Left forelimb (tissue), 1 donor: ENCODE measurements at regions not wholly inside any gene's neighbourhood (a gene's known extent, or its start where the extent isn't known, plus 50 kb on each side); places are given as distances from the start of the nearest gene placed in this dataset.
"Not testable (repeated sequence)": the region's sequence is repeated elsewhere in the genome, so short reads cannot be mapped to it uniquely, and the experiment has no call there.

Source experiments
- DNase-seq: peaks from one replicate; pipeline ENCODE4 v3.0.0-alpha.2; 2018; ENCODE audit warnings: low spot score

GRCh38 chr12:65734226-65734625, 90.1 kb upstream of the HMGA2 start:
- no peak for DNase-seq

- DNase-seq, result no peak
These were observed 84.7 kb upstream of the HMGA2 start for GRCh38 chr12:65739606-65740005.

GRCh38 chr12:65740506-65740872, 83.8 kb upstream of the HMGA2 start:
- no peak for DNase-seq

GRCh38 chr12:65740873-65741600, 83.2 kb upstream of the HMGA2 start:
- DNase-seq, result peak; percentile 92

GRCh38 chr12:65741656-65742017, 82.6 kb upstream of the HMGA2 start:
- no peak for DNase-seq

GRCh38 chr12:65742018-65743010, 82.0 kb upstream of the HMGA2 start:
- DNase-seq, result peak; percentile 85

GRCh38 chr12:65744236-65744840, 79.9 kb upstream of the HMGA2 start:
- not testable (repeated sequence) for DNase-seq

GRCh38 chr12:65747338-65747737, 76.9 kb upstream of the HMGA2 start:
- no peak for DNase-seq

GRCh38 chr12:65748332-65748731, 76.0 kb upstream of the HMGA2 start:
- DNase-seq, result no peak

- DNase-seq, result no peak
These were observed 70.0 kb upstream of the HMGA2 start for GRCh38 chr12:65754290-65754689.

- no peak for DNase-seq
These were observed 69.3 kb upstream of the HMGA2 start for GRCh38 chr12:65754744-65755595.

GRCh38 chr12:65755596-65755978, 68.7 kb upstream of the HMGA2 start:
- no peak for DNase-seq

GRCh38 chr12:65756267-65756666, 68.0 kb upstream of the HMGA2 start:
- DNase-seq, result no peak

GRCh38 chr12:65756956-65757511, 67.2 kb upstream of the HMGA2 start:
- DNase-seq, result no peak

GRCh38 chr12:65758401-65758800, 65.9 kb upstream of the HMGA2 start:
- DNase-seq, result no peak

- DNase-seq, result no peak
These were observed 64.5 kb upstream of the HMGA2 start for GRCh38 chr12:65759735-65760134.

- no peak for DNase-seq
These were observed 63.0 kb upstream of the HMGA2 start for GRCh38 chr12:65761301-65761700.

GRCh38 chr12:65764325-65764724, 60.0 kb upstream of the HMGA2 start:
- no peak for DNase-seq

GRCh38 chr12:65765436-65765813, 58.9 kb upstream of the HMGA2 start:
- DNase-seq, result no peak

- DNase-seq, result no peak
These were observed 54.4 kb upstream of the HMGA2 start for GRCh38 chr12:65769880-65770279.
